Heart right ventricle (tissue), 16 donors: ENCODE measurements at regions not wholly inside any gene's neighbourhood (a gene's known extent, or its start where the extent isn't known, plus 50 kb on each side); places are given as distances from the start of the nearest gene placed in this dataset.
A peak's percentile ranks its signal among the peaks of the same experiment; 100 is the strongest.

ENCODE experiments used
- ATAC-seq, 8 donors: fragments of 200-7000 bp; cut with Tn5 transposase; one replicate each; pipeline ENCODE4 v1.9.1; 2020; ENCODE audit warnings: mild to moderate bottlenecking in 8 of 8, moderate library complexity in 8 of 8, moderate number of reproducible peaks in 1 of 8
- DNase-seq, 2 donors: peaks; one replicate each; pipeline ENCODE4 v3.0.0-alpha.2; 2020
- H3K27ac ChIP-seq, 10 donors: fragments of 200-600 bp; sonication (generic) in 2 of 10; one replicate each; pipeline versions ENCODE4 v1.5.0 to v1.8.0; 2020 to 2022; ENCODE audit warnings: mild to moderate bottlenecking in 3 of 10
- H3K27me3 ChIP-seq, 7 donors: fragments of 200-600 bp; one replicate each; pipeline ENCODE4 v1.8.0; 2021 to 2022; ENCODE audit warnings: mild to moderate bottlenecking in 2 of 7
- H3K36me3 ChIP-seq, 9 donors: fragments of 200-600 bp; sonication (generic) in 1 of 9; one replicate each; pipeline versions ENCODE4 v1.5.0 to v1.8.0; 2020 to 2022; ENCODE audit warnings: mild to moderate bottlenecking in 2 of 9
- H3K4me1 ChIP-seq, 9 donors: fragments of 200-600 bp; sonication (generic) in 1 of 9; one replicate each; pipeline versions ENCODE4 v1.5.0 to v1.8.0; 2020 to 2022; ENCODE audit warnings: mild to moderate bottlenecking in 4 of 9
- H3K4me3 ChIP-seq, 10 donors: fragments of 200-600 bp; sonication (generic) in 2 of 10; one replicate each; pipeline versions ENCODE4 v1.5.0 to v1.8.0; 2020 to 2022; ENCODE audit warnings: mild to moderate bottlenecking in 7 of 10, moderate library complexity in 2 of 10
- H3K9me3 ChIP-seq, 11 donors: fragments of 200-600 bp in 10 of 11; sonication (generic) in 2 of 11; one replicate each; pipeline versions ENCODE4 v1.5.0 to v1.8.0; 2013 to 2022; ENCODE audit warnings: mild to moderate bottlenecking in 2 of 11, control low read depth in 1 of 11, moderate library complexity in 1 of 11
- WGBS, 2 donors: extraction: QIAGEN DNeasy Blood & Tissue Kit; methylation state at CpG; one replicate each; pipeline ENCODE4 v1.1.7; 2013; ENCODE audit warnings: inconsistent platforms in 1 of 2; 5-methylcytosine and 5-hydroxymethylcytosine counted together
- intact Hi-C, 10 donors: fragments of 100-400 bp; cut with DNase I; formaldehyde crosslinking; loops; one replicate each; pipeline versions ENCODE4 v1.11.1 to v1.14.2; 2022
- TF ChIP-seq, protein P1 (sequence below), 9 donors: fragments of 200-600 bp; sonication (generic) in 2 of 9; IDR thresholded peaks; one replicate each; pipeline versions ENCODE4 v1.5.0 to v1.8.0; 2021 to 2022; ENCODE audit warnings: antibody characterized with exemption in 9 of 9, mild to moderate bottlenecking in 5 of 9, moderate library complexity in 1 of 9
- donor health status: Arrhythmogenic right ventricular cardiomyopathy.
- donor health status: ischemic (EF 13 %, LVEDD 7.1; RV severe dilation, severe dysfunction).
- donor health status: healthy with polysubstance abuse.
- donor health status: DM: no; HTN: yes; CAD: no.
- donor health status: DM: no; HTN: no; CAD: no.
- donor health status: ischemic (EF 25% LVEDD 6.9; RV normal size, moderate dysfunction).
- donor health status: ischemic (EF 25% LVEDD 5.7; RV mildly dilated, moderate dysfunction).
- donor health status: healthy.
- donor health status: DM: yes; HTN: yes; CAD: no.
- donor health status: Ischemic cardiomyopathy.
- donor health status: ischemic (EF 35%, LVEDD 5.7; RV mildly dilated, moderate dysfunction).
- donor health status: nonischemic (EF 11% LVEDD 7.7; RV severe dilation, severe dysfunction).
- donor health status: DM: yes; HTN: yes; CAD: no.
- donor health status: PGD.
- donor health status: ischemic (EF 29% LVEDD 5.4; RV normal size, mild dysfunction).
- donor health status: nonischemic (EF 23%, LVEDD 6.1; RV moderate dilation, normal function).

GRCh38 chr2:228458364-228458763 is 276.9 kb upstream of the SPHKAP start:
- Histone ChIP-seq H3K27me3 (no peaks in the 10 kb centered on the region), H3K4me3 (no peak overlapping the region), H3K36me3 (no peaks in the 10 kb centered on the region), H3K4me1 (no peaks in the 10 kb centered on the region), H3K27ac (no peak overlapping the region), H3K9me3 (peaks cover 0 to 68% (median 15%) of the 10 kb centered on the region in 11 donors)
- 97 to 100% methylated on average over 1 of the region's 1 CpG for WGBS, 2 donors
- DNase-seq = no peak
- ATAC-seq = no peak
- intact Hi-C loops = no loop called here
- TF ChIP-seq, protein P1, sequence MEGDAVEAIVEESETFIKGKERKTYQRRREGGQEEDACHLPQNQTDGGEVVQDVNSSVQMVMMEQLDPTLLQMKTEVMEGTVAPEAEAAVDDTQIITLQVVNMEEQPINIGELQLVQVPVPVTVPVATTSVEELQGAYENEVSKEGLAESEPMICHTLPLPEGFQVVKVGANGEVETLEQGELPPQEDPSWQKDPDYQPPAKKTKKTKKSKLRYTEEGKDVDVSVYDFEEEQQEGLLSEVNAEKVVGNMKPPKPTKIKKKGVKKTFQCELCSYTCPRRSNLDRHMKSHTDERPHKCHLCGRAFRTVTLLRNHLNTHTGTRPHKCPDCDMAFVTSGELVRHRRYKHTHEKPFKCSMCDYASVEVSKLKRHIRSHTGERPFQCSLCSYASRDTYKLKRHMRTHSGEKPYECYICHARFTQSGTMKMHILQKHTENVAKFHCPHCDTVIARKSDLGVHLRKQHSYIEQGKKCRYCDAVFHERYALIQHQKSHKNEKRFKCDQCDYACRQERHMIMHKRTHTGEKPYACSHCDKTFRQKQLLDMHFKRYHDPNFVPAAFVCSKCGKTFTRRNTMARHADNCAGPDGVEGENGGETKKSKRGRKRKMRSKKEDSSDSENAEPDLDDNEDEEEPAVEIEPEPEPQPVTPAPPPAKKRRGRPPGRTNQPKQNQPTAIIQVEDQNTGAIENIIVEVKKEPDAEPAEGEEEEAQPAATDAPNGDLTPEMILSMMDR (IDR thresholded peaks at IDR 0.05) = no peak

DNA sequence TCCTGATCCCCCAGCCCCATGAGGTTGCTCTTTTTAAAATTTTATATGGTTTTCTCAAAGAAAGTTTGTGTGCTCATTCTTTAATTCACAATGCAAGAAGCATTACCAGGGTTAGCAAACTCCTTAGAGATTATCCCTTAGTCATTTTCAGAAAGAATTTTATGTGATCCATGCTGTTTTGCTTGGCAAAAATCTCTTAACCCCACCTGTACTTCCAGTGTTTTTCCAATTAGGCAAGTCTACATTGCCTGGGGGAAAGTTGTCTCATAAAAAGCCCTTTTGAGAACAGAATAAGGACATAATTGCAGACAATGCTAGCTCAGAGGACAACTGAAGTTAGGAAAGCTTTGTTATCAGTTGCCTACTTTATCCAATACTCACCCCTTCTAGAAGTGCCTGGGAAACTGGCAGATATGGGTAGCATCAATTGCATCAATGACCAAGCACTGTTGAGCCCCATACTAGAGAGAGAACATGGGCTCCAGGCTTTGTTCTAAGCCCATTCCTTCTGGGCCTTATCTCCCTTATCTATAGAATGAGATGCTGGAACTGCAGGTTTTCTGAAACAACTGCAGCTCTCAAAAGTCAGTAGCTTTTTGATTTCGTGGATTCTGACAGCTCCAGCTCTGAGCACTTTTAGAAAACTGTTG is 265.9 kb upstream of the SPHKAP start:
- Histone ChIP-seq H3K4me3 (no peak overlapping the region), H3K27me3 (no peaks in the 10 kb centered on the region), H3K9me3 (peaks cover 0 to 12% (median 0%) of the 10 kb centered on the region in 11 donors), H3K36me3 (no peaks in the 10 kb centered on the region), H3K27ac (no peak overlapping the region), H3K4me1 (peaks cover 0 to 7% (median 0%) of the 10 kb centered on the region in 9 donors)
- intact Hi-C loops = no loop called here
- TF ChIP-seq, protein P1 (IDR thresholded peaks at IDR 0.05) = no peak
- DNase-seq (no peak), ATAC-seq (peak in 2 of 8 donors; percentile 12 to 33)
- 50 to 61% methylated on average over 1 of the region's 1 CpG for WGBS, 2 donors

- Histone ChIP-seq H3K9me3 (peaks cover 0 to 17% (median 0%) of the 10 kb centered on the region in 11 donors), H3K27ac (no peak overlapping the region), H3K36me3 (no peaks in the 10 kb centered on the region), H3K27me3 (no peaks in the 10 kb centered on the region), H3K4me3 (no peak overlapping the region), H3K4me1 (peaks cover 0 to 7% (median 0%) of the 10 kb centered on the region in 9 donors)
- 52% methylated on average over 4 of the region's 4 CpGs for WGBS, 2 donors
- TF ChIP-seq, protein P1 (IDR thresholded peaks at IDR 0.05) = no peak
- intact Hi-C loops = no loop called here
- DNase-seq = peak in 1 of 2 donors; percentile 61
- peak in 7 of 8 donors; percentile 55 to 87 (median 83) for ATAC-seq
These were observed 265.2 kb upstream of the SPHKAP start for GRCh38 chr2:228446734-228447133.

DNA sequence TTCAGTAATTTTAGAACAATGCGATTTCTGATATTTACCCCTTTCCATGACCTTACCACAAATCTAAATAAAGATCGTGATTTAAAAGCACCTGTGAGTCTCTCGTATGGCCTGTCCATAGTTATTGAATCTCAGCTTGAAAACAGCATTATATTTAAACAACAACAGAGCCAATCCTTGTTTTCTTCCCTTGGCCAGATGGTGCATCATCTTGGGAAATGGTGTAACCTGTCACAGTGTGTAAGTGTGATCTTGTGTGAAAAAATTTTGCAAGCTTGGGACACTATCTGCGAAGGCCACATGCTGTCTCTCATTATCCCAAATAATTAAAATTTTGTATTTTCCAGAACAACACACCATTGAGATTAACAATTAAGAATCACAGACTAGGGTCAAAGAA is 262.7 kb upstream of the SPHKAP start:
- intact Hi-C loops = no loop called here
- Histone ChIP-seq H3K27ac (no peak overlapping the region), H3K36me3 (no peaks in the 10 kb centered on the region), H3K9me3 (peaks cover 0 to 16% (median 0%) of the 10 kb centered on the region in 11 donors), H3K27me3 (no peaks in the 10 kb centered on the region), H3K4me1 (peaks cover 0 to 7% (median 0%) of the 10 kb centered on the region in 9 donors), H3K4me3 (no peak overlapping the region)
- ATAC-seq = no peak
- TF ChIP-seq, protein P1 (IDR thresholded peaks at IDR 0.05) = no peak
- 80 to 85% methylated on average over 4 of the region's 4 CpGs for WGBS, 2 donors
- DNase-seq = no peak
